ENCODE measurements at regions not wholly inside any gene's neighbourhood (a gene's known extent, or its start where the extent isn't known, plus 50 kb on each side); places are given as distances from the start of the nearest gene placed in this dataset.

GRCh38 chr6:139872665-139873064, 498.2 kb upstream of the CITED2 start:
- Histone ChIP-seq H3K4me1 (ENCODE audit: insufficient read depth) (peaks cover 11% of the 10 kb centered on the region), H3K27ac (peak overlapping the region; percentile 18), H3K4me3 (no peak overlapping the region), H2AFZ (no peak overlapping the region), H3K9me3 (ENCODE audit: low read depth) (no peaks in the 10 kb centered on the region), H3K27me3 (no peaks in the 10 kb centered on the region), H3K4me2 (no peak overlapping the region), H4K20me1 (ENCODE audit: insufficient read depth, poor library complexity, severe bottlenecking) (no peaks in the 10 kb centered on the region), H3K79me2 (no peaks in the 10 kb centered on the region), H3K36me3 (replicated peaks; ENCODE audit: insufficient read depth, low read depth) (no peaks in the 10 kb centered on the region), H3K9me2 (replicated peaks; ENCODE audit: insufficient read depth) (no peaks in the 10 kb centered on the region)
- no peak for TF ChIP-seq CTCF (IDR thresholded peaks at IDR 0.05; ENCODE audit: poor library complexity)
- TF ChIP-seq EZH2phosphoT487 (IDR thresholded peaks at IDR 0.05; ENCODE audit: low read depth, severe bottlenecking, unreplicated experiment): no peak
- no peak for TF ChIP-seq EZH2 (IDR thresholded peaks at IDR 0.05; ENCODE audit: borderline replicate concordance)
- 69% methylated on average over 2 of the region's 2 CpGs for WGBS (ENCODE audit: low lambda C conversion rate, missing lambda C conversion rate)
- DNase-seq (ENCODE audit: low spot score): peak; percentile 21

- no peak for DNase-seq (ENCODE audit: low spot score)
- no peak overlapping the region for H3K4me2 ChIP-seq
- TF ChIP-seq EZH2 (IDR thresholded peaks at IDR 0.05; ENCODE audit: borderline replicate concordance): no peak
- TF ChIP-seq CTCF (IDR thresholded peaks at IDR 0.05; ENCODE audit: poor library complexity): no peak
- no peak for TF ChIP-seq EZH2phosphoT487 (IDR thresholded peaks at IDR 0.05; ENCODE audit: low read depth, severe bottlenecking, unreplicated experiment)
- no peaks in the 10 kb centered on the region for H3K27me3 ChIP-seq
- H3K4me1 ChIP-seq (ENCODE audit: insufficient read depth): peaks cover 11% of the 10 kb centered on the region
- no peaks in the 10 kb centered on the region for H3K9me3 ChIP-seq (ENCODE audit: low read depth)
- 76% methylated on average over 1 of the region's 1 CpG for WGBS (ENCODE audit: low lambda C conversion rate, missing lambda C conversion rate)
- no peaks in the 10 kb centered on the region for H3K79me2 ChIP-seq
- no peaks in the 10 kb centered on the region for H3K36me3 ChIP-seq (replicated peaks; ENCODE audit: insufficient read depth, low read depth)
- no peak overlapping the region for H2AFZ ChIP-seq
- peak overlapping the region; percentile 18 for H3K27ac ChIP-seq
- no peak overlapping the region for H3K4me3 ChIP-seq
- H3K9me2 ChIP-seq (replicated peaks; ENCODE audit: insufficient read depth): no peaks in the 10 kb centered on the region
- H4K20me1 ChIP-seq (ENCODE audit: insufficient read depth, poor library complexity, severe bottlenecking): no peaks in the 10 kb centered on the region
Observed at GRCh38 chr6:139871803-139872510, 497.5 kb upstream of the CITED2 start.

- Histone ChIP-seq H3K36me3 (replicated peaks; ENCODE audit: insufficient read depth, low read depth) (no peaks in the 10 kb centered on the region), H3K9me2 (replicated peaks; ENCODE audit: insufficient read depth) (no peaks in the 10 kb centered on the region), H3K4me1 (ENCODE audit: insufficient read depth) (peaks cover 11% of the 10 kb centered on the region), H3K27me3 (no peaks in the 10 kb centered on the region), H4K20me1 (ENCODE audit: insufficient read depth, poor library complexity, severe bottlenecking) (no peaks in the 10 kb centered on the region), H3K4me3 (no peak overlapping the region), H3K27ac (no peak overlapping the region), H3K79me2 (no peaks in the 10 kb centered on the region), H3K9me3 (ENCODE audit: low read depth) (no peaks in the 10 kb centered on the region), H3K4me2 (no peak overlapping the region), H2AFZ (no peak overlapping the region)
- TF ChIP-seq EZH2phosphoT487 (IDR thresholded peaks at IDR 0.05; ENCODE audit: low read depth, severe bottlenecking, unreplicated experiment) (no peak), CTCF (IDR thresholded peaks at IDR 0.05; ENCODE audit: poor library complexity) (no peak), EZH2 (IDR thresholded peaks at IDR 0.05; ENCODE audit: borderline replicate concordance) (no peak)
- WGBS (ENCODE audit: low lambda C conversion rate, missing lambda C conversion rate): 76% methylated on average over 6 of the region's 6 CpGs
- no peak for DNase-seq (ENCODE audit: low spot score)
Observed at GRCh38 chr6:139871165-139871710, 496.8 kb upstream of the CITED2 start.

All from hepatocyte (in vitro differentiated cells).